Kidney (tissue), 13 donors: ENCODE measurements at regions not wholly inside any gene's neighbourhood (a gene's known extent, or its start where the extent isn't known, plus 50 kb on each side); places are given as distances from the start of the nearest gene placed in this dataset.
"Not testable (repeated sequence)": the region's sequence is repeated elsewhere in the genome, so short reads cannot be mapped to it uniquely, and the experiment has no call there.

Source experiments
- DNase-seq, 5 donors: peaks; one replicate each; pipeline ENCODE4 v3.0.0-alpha.2; 2013 to 2020
- FAIRE-seq: peaks from 2 replicates; lab custom pipeline; 2012; peaks lifted over from hg19 to GRCh38; lab: Jason Lieb, UNC
- H3K27ac ChIP-seq, 2 donors: one replicate each; pipeline ENCODE4 v1.7.0; 2013; ENCODE audit warnings: low read depth in 2 of 2, low read length in 2 of 2, inconsistent platforms in 1 of 2
- H3K27me3 ChIP-seq: one replicate; pipeline ENCODE4 v1.7.1; 2013; ENCODE audit warnings: low read length, inconsistent platforms; ENCODE audit not compliant: control insufficient read depth, insufficient read depth
- H3K36me3 ChIP-seq, 3 donors: one replicate each; pipeline versions ENCODE4 v1.7.0 to v1.7.1; 2013; ENCODE audit warnings: low read length in 3 of 3, control low read depth in 1 of 3, inconsistent platforms in 1 of 3; ENCODE audit not compliant: insufficient read depth in 3 of 3, control insufficient read depth in 2 of 3
- H3K4me1 ChIP-seq, 3 donors: one replicate each; pipeline versions ENCODE4 v1.7.0 to v1.7.1; 2013; ENCODE audit warnings: low read length in 3 of 3, inconsistent platforms in 1 of 3, low read depth in 1 of 3; ENCODE audit not compliant: control insufficient read depth in 2 of 3, insufficient read depth in 2 of 3
- H3K4me3 ChIP-seq, 3 donors: one replicate each; pipeline versions ENCODE4 v1.7.0 to v1.8.1; 2013; ENCODE audit warnings: low read length in 3 of 3, control low read depth in 1 of 3, inconsistent platforms in 1 of 3
- H3K9ac ChIP-seq, 3 donors: one replicate each; pipeline versions ENCODE4 v1.7.0 to v1.7.1; 2013; ENCODE audit warnings: low read length in 3 of 3, control low read depth in 1 of 3, inconsistent platforms in 1 of 3
- H3K9me3 ChIP-seq, 3 donors: one replicate each; pipeline versions ENCODE4 v1.7.0 to v1.7.1; 2013; ENCODE audit warnings: low read length in 3 of 3, control low read depth in 1 of 3, inconsistent platforms in 1 of 3; ENCODE audit not compliant: control insufficient read depth in 2 of 3, insufficient read depth in 1 of 3
- CTCF ChIP-seq: IDR thresholded peaks from 3 replicates; pipeline ENCODE4 v1.5.1; 2012; ENCODE audit warnings: mild to moderate bottlenecking, moderate library complexity, borderline replicate concordance; ENCODE audit not compliant: insufficient read depth; ENCODE audit errors: extremely low read depth
- intact Hi-C: fragments of 100-400 bp; cut with DNase I; formaldehyde crosslinking; loops from one replicate; pipeline ENCODE4 v1.11.1; 2022
- donor health status: control.
- donor health status: control.
- donor health status: control.
- donor health status: control.
- donor health status: control.
- donor health status: DM: yes; HTN: yes; CAD: no.
- donor health status: Normal renal cell carcinoma (clear cell type).

GRCh38 chr2:173719471-173719870 is 245.7 kb downstream of the SP3 start:
- Histone ChIP-seq H3K9ac (no peak overlapping the region), H3K36me3 (no peaks in the 10 kb centered on the region), H3K27me3 (no peaks in the 10 kb centered on the region), H3K27ac (no peak overlapping the region), H3K4me3 (no peak overlapping the region), H3K9me3 (no peaks in the 10 kb centered on the region), H3K4me1 (no peaks in the 10 kb centered on the region)
- intact Hi-C loops, result no loop called here
- DNase-seq (no peak), FAIRE-seq (no peak)
- no peak for TF ChIP-seq CTCF

- intact Hi-C loops, result no loop called here
- no peaks in the 10 kb centered on the region for H3K36me3 ChIP-seq
- no peak for FAIRE-seq
- H3K27ac ChIP-seq, result no peak overlapping the region
- no peaks in the 10 kb centered on the region for H3K27me3 ChIP-seq
- H3K9ac ChIP-seq, result no peak overlapping the region
- TF ChIP-seq CTCF, result no peak
- no peaks in the 10 kb centered on the region for H3K4me1 ChIP-seq
- H3K4me3 ChIP-seq, result no peak overlapping the region
- H3K9me3 ChIP-seq, result no peaks in the 10 kb centered on the region
- DNase-seq, result peak in 1 of 5 donors; percentile 8
These were observed 244.9 kb downstream of the SP3 start for GRCh38 chr2:173720306-173720705.

GRCh38 chr2:173734797-173735196 is 230.4 kb downstream of the SP3 start:
- FAIRE-seq, result no peak
- Histone ChIP-seq H3K4me3 (no peak overlapping the region), H3K9me3 (no peaks in the 10 kb centered on the region), H3K27me3 (no peaks in the 10 kb centered on the region), H3K4me1 (no peaks in the 10 kb centered on the region), H3K9ac (no peak overlapping the region), H3K27ac (no peak overlapping the region), H3K36me3 (no peaks in the 10 kb centered on the region)
- TF ChIP-seq CTCF, result no peak
- intact Hi-C loops, result no loop called here
- DNase-seq, result peak in 1 of 5 donors; percentile 16

GRCh38 chr2:173737954-173738575 is 227.1 kb downstream of the SP3 start:
- peak; percentile 79 for FAIRE-seq
- H3K9ac ChIP-seq, DNase-seq, H3K4me3 ChIP-seq, H3K36me3 ChIP-seq, H3K27me3 ChIP-seq, intact Hi-C loops, H3K9me3 ChIP-seq, H3K4me1 ChIP-seq, H3K27ac ChIP-seq: not testable (repeated sequence)
